Breast epithelium (tissue), 4 donors: ENCODE measurements at regions not wholly inside any gene's neighbourhood (a gene's known extent, or its start where the extent isn't known, plus 50 kb on each side); places are given as distances from the start of the nearest gene placed in this dataset.

Source experiments
- DNase-seq, 2 donors: peaks; one replicate each; pipeline ENCODE4 v3.0.0-alpha.2; 2019; ENCODE audit warnings: low spot score in 2 of 2
- H3K27ac ChIP-seq, 2 donors: fragments of 200-600 bp; sonication (generic) in 1 of 2; one replicate each; pipeline ENCODE4 v1.5.1; 2016 to 2019; ENCODE audit warnings: mild to moderate bottlenecking in 1 of 2
- H3K27me3 ChIP-seq, 2 donors: fragments of 200-600 bp; sonication (generic) in 1 of 2; one replicate each; pipeline versions ENCODE4 v1.5.1 to v1.6.0; 2017 to 2019; ENCODE audit warnings: control low read depth in 1 of 2, mild to moderate bottlenecking in 1 of 2
- H3K36me3 ChIP-seq: fragments of 200-600 bp; one replicate; pipeline ENCODE4 v1.5.1; 2019
- H3K4me1 ChIP-seq, 2 donors: fragments of 200-600 bp; sonication (generic); one replicate each; pipeline ENCODE4 v1.5.1; 2016 to 2019; ENCODE audit warnings: control low read depth in 1 of 2
- H3K4me3 ChIP-seq, 3 donors: fragments of 200-600 bp; sonication (generic); 1 replicate in 2 of 3; 2 replicates in 1 of 3; pipeline ENCODE4 v1.5.1; 2016 to 2019; ENCODE audit warnings: mild to moderate bottlenecking in 3 of 3, moderate library complexity in 2 of 3
- H3K9me3 ChIP-seq, 2 donors: fragments of 200-600 bp; sonication (generic) in 1 of 2; one replicate each; pipeline ENCODE4 v1.5.1; 2016 to 2019; ENCODE audit warnings: control low read depth in 1 of 2
- POLR2A ChIP-seq: fragments of 450-650 bp; IDR thresholded peaks from one replicate; pipeline ENCODE4 v1.6.1; 2016; ENCODE audit warnings: antibody characterized with exemption, mild to moderate bottlenecking, moderate library complexity
- POLR2AphosphoS5 ChIP-seq, 3 donors: sonication (generic); formaldehyde crosslinking; IDR thresholded peaks; one replicate each; pipeline ENCODE4 v1.6.1; 2017; ENCODE audit warnings: antibody characterized with exemption in 3 of 3
- intact Hi-C: fragments of 100-400 bp; cut with DNase I; formaldehyde crosslinking; loops from one replicate; pipeline ENCODE4 v1.15.1; 2023; ENCODE audit warnings: low total_unique reads
- TF ChIP-seq, protein P1 (sequence below), 3 donors: fragments of 450-650 bp; IDR thresholded peaks; one replicate each; pipeline ENCODE4 v1.5.1; 2016 to 2017; ENCODE audit warnings: antibody characterized with exemption in 3 of 3, mild to moderate bottlenecking in 3 of 3, moderate library complexity in 3 of 3

DNA sequence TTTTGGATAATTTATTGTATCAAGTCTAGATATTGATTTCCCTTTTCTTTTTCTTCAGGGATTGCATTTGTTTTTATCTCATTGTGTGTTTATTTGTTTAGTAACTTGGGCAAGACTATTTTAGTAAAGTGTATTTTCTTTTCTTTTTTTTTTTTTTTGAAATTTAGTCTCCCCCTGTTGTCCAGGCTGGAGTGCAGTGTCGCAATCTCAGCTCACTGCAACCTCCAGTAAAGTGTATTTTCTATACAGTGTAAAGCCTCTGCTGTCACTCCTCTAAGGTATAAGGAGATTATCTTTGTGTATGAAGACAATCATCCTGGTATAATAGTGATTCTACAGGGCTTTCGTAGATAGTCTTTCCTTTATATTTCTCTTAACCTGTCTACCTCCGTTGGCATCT is 2546.0 kb downstream of the PCDH9 start:
- TF ChIP-seq POLR2AphosphoS5 (IDR thresholded peaks at IDR 0.05) (no peak), POLR2A (no peak)
- TF ChIP-seq, protein P1, sequence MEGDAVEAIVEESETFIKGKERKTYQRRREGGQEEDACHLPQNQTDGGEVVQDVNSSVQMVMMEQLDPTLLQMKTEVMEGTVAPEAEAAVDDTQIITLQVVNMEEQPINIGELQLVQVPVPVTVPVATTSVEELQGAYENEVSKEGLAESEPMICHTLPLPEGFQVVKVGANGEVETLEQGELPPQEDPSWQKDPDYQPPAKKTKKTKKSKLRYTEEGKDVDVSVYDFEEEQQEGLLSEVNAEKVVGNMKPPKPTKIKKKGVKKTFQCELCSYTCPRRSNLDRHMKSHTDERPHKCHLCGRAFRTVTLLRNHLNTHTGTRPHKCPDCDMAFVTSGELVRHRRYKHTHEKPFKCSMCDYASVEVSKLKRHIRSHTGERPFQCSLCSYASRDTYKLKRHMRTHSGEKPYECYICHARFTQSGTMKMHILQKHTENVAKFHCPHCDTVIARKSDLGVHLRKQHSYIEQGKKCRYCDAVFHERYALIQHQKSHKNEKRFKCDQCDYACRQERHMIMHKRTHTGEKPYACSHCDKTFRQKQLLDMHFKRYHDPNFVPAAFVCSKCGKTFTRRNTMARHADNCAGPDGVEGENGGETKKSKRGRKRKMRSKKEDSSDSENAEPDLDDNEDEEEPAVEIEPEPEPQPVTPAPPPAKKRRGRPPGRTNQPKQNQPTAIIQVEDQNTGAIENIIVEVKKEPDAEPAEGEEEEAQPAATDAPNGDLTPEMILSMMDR (IDR thresholded peaks at IDR 0.05), result no peak
- Histone ChIP-seq H3K36me3 (no peaks in the 10 kb centered on the region), H3K4me1 (no peaks in the 10 kb centered on the region), H3K4me3 (no peak overlapping the region), H3K27ac (no peak overlapping the region), H3K27me3 (no peaks in the 10 kb centered on the region), H3K9me3 (peaks cover 4 to 7% of the 10 kb centered on the region in 2 donors)
- no peak for DNase-seq
- intact Hi-C loops, result no loop called here

DNA sequence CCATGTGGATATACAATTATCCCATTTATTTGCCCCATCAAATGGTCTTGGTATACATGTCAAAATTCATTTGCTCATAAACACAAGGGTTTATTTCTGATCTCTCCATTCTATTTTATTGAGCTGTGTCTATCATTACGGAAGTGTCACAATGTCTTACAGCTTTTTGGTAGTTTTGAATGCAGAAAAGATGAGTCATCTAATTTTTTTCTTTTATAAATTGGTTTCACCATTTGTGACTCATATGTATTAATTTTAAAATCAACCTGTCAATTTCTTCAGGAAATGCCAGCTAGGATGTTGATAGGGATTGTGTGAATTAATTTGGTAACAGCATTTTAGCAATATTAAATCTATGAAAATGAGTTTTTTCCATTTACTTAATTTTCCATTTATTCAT is 2549.4 kb downstream of the PCDH9 start:
- H3K27ac ChIP-seq, result no peak overlapping the region
- TF ChIP-seq, protein P1 (IDR thresholded peaks at IDR 0.05), result no peak
- TF ChIP-seq POLR2A (no peak), POLR2AphosphoS5 (IDR thresholded peaks at IDR 0.05) (no peak)
- no peak overlapping the region for H3K4me3 ChIP-seq
- no peaks in the 10 kb centered on the region for H3K27me3 ChIP-seq
- H3K36me3 ChIP-seq, result no peaks in the 10 kb centered on the region
- no peak for DNase-seq
- H3K9me3 ChIP-seq, result peaks cover 4 to 7% of the 10 kb centered on the region in 2 donors
- H3K4me1 ChIP-seq, result no peaks in the 10 kb centered on the region
- intact Hi-C loops, result no loop called here

DNA sequence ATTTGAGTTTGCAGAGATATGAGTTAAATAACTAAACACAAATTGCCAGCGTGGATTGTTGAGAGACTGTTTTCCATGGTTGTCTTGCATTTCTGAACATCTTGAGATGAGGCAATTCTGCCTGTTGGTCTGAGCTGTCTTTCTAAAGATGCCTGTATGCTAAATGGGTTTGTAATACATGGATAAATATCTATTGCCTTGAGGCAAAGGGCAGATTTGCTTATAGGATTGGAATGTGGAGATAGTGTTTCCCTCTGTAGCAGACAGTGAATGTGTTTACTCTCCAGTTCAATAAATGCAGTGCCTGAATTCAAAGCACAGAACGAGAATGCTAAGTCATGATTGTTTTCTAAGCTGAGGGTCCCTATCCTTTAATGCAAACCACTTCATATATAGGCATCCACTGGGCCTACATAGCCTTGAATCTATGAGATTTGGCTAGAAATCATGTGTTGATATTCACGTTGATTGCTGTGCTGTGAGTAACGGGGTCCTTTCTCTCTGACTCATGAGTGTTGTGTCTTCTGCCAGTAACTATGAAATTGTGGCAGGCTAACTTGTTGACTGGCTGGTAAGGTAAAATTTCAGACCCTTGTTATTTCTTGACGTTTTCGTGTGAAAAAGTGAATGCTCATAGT is 2554.8 kb downstream of the PCDH9 start:
- H3K9me3 ChIP-seq, result no peaks in the 10 kb centered on the region
- H3K27me3 ChIP-seq, result no peaks in the 10 kb centered on the region
- H3K27ac ChIP-seq, result no peak overlapping the region
- TF ChIP-seq POLR2A (no peak), POLR2AphosphoS5 (IDR thresholded peaks at IDR 0.05) (no peak)
- TF ChIP-seq, protein P1 (IDR thresholded peaks at IDR 0.05), result no peak
- H3K4me3 ChIP-seq, result no peak overlapping the region
- intact Hi-C loops, result no loop called here
- H3K36me3 ChIP-seq, result no peaks in the 10 kb centered on the region
- no peak for DNase-seq
- no peaks in the 10 kb centered on the region for H3K4me1 ChIP-seq

DNA sequence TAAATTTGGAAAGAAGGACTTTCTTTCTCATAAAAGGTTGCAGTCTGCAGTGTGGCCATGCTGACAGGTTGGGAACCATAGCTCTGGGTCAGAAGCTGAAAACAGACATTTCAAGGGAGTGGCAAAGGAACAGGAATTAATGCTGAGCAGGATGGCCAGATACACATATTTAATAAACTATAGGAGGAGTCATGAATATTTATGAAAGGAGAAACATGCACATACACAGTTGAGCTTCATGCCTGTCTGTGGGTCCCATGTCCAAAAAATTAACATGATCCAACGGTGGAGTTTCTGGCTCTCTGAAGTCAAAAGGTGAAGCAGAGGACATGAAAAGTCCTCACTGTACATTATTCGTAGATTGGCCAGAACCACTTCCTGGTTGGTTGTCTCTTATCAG is 2556.0 kb downstream of the PCDH9 start:
- Histone ChIP-seq H3K9me3 (no peaks in the 10 kb centered on the region), H3K36me3 (no peaks in the 10 kb centered on the region), H3K4me3 (no peak overlapping the region), H3K4me1 (no peaks in the 10 kb centered on the region), H3K27me3 (no peaks in the 10 kb centered on the region), H3K27ac (no peak overlapping the region)
- TF ChIP-seq POLR2A (no peak), POLR2AphosphoS5 (IDR thresholded peaks at IDR 0.05) (no peak)
- TF ChIP-seq, protein P1 (IDR thresholded peaks at IDR 0.05), result no peak
- intact Hi-C loops, result no loop called here
- DNase-seq, result no peak

DNA sequence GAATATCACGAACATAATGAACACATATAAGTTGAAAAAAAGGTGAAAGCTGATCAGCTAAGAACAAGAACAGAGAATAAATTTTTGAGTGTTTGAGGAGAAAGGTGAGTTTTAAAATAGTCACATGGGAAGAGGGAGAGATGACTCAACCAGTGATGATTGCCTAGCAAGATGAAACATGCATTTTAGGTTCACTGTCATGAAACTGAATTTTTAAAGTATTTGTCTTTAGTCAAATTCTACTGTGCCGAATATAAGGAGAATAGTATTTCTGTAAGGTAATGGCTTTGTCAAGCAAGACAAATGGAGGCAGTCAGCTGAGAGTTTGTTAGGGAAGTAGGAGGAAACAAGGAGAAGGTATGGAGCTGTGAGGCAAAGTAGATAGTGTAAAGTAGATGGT is 2557.4 kb downstream of the PCDH9 start:
- TF ChIP-seq POLR2A (no peak), POLR2AphosphoS5 (IDR thresholded peaks at IDR 0.05) (no peak)
- TF ChIP-seq, protein P1 (IDR thresholded peaks at IDR 0.05), result no peak
- no peak for DNase-seq
- Histone ChIP-seq H3K9me3 (no peaks in the 10 kb centered on the region), H3K36me3 (no peaks in the 10 kb centered on the region), H3K27me3 (no peaks in the 10 kb centered on the region), H3K27ac (no peak overlapping the region), H3K4me1 (no peaks in the 10 kb centered on the region), H3K4me3 (no peak overlapping the region)
- intact Hi-C loops, result no loop called here
